ENCODE measurements at regions not wholly inside any gene's neighbourhood (a gene's known extent, or its start where the extent isn't known, plus 50 kb on each side); places are given as distances from the start of the nearest gene placed in this dataset.

- no peak for TF ChIP-seq ESRRG (CRISPR knock-in tag; IDR thresholded peaks at IDR 0.05)
- no peak for TF ChIP-seq TSHZ2 (CRISPR knock-in tag; IDR thresholded peaks at IDR 0.05)
- TF ChIP-seq, protein P1, sequence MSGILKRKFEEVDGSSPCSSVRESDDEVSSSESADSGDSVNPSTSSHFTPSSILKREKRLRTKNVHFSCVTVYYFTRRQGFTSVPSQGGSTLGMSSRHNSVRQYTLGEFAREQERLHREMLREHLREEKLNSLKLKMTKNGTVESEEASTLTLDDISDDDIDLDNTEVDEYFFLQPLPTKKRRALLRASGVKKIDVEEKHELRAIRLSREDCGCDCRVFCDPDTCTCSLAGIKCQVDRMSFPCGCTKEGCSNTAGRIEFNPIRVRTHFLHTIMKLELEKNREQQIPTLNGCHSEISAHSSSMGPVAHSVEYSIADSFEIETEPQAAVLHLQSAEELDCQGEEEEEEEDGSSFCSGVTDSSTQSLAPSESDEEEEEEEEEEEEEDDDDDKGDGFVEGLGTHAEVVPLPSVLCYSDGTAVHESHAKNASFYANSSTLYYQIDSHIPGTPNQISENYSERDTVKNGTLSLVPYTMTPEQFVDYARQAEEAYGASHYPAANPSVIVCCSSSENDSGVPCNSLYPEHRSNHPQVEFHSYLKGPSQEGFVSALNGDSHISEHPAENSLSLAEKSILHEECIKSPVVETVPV (CRISPR knock-in tag; IDR thresholded peaks at IDR 0.05): no peak
- 0 out of 2 replicates have a peak, but pooled peaks have one; percentile 21 for TF ChIP-seq ISL1 (CRISPR knock-in tag; IDR thresholded peaks at IDR 0.05)
- TF ChIP-seq ZC3H10 (CRISPR knock-in tag; IDR thresholded peaks at IDR 0.05): peak; percentile 48; the same call in 1 of the 2 replicates
- ATAC-seq: peak; percentile 93
Observed at GRCh38 chr4:117527601-117528000, 442.2 kb upstream of the TRAM1L1 start.

GRCh38 chr4:117529401-117529800, 444.0 kb upstream of the TRAM1L1 start:
- no peak for ATAC-seq
- TF ChIP-seq ZNF70 (CRISPR knock-in tag; IDR thresholded peaks at IDR 0.05) (no peak), ARNTL (CRISPR knock-in tag; IDR thresholded peaks at IDR 0.05; ENCODE audit: borderline replicate concordance, low read depth) (no peak), SNAI2 (CRISPR knock-in tag; IDR thresholded peaks at IDR 0.05) (no peak), ZC3H10 (CRISPR knock-in tag; IDR thresholded peaks at IDR 0.05) (no peak), RARB (CRISPR knock-in tag; IDR thresholded peaks at IDR 0.05) (no peak), ZNF565 (CRISPR knock-in tag; conservative IDR thresholded peaks at IDR 0.05; ENCODE audit: low read depth) (no peak), CSDC2 (CRISPR knock-in tag; IDR thresholded peaks at IDR 0.05) (no peak), BACH2 (CRISPR knock-in tag; IDR thresholded peaks at IDR 0.05; ENCODE audit: borderline replicate concordance) (no peak), ZFP30 (CRISPR knock-in tag; IDR thresholded peaks at IDR 0.05) (no peak), TCF4 (CRISPR knock-in tag; IDR thresholded peaks at IDR 0.05; ENCODE audit: borderline replicate concordance) (no peak), TOX (CRISPR knock-in tag; IDR thresholded peaks at IDR 0.05; ENCODE audit: borderline replicate concordance) (no peak), ISL1 (CRISPR knock-in tag; IDR thresholded peaks at IDR 0.05) (no peak), ZNF8 (CRISPR knock-in tag; IDR thresholded peaks at IDR 0.05) (no peak), OSR1 (CRISPR knock-in tag; IDR thresholded peaks at IDR 0.05) (no peak), ESRRG (CRISPR knock-in tag; IDR thresholded peaks at IDR 0.05) (no peak), GLIS3 (CRISPR knock-in tag; IDR thresholded peaks at IDR 0.05) (no peak), TSHZ2 (CRISPR knock-in tag; IDR thresholded peaks at IDR 0.05) (no peak)
- TF ChIP-seq, protein P2, sequence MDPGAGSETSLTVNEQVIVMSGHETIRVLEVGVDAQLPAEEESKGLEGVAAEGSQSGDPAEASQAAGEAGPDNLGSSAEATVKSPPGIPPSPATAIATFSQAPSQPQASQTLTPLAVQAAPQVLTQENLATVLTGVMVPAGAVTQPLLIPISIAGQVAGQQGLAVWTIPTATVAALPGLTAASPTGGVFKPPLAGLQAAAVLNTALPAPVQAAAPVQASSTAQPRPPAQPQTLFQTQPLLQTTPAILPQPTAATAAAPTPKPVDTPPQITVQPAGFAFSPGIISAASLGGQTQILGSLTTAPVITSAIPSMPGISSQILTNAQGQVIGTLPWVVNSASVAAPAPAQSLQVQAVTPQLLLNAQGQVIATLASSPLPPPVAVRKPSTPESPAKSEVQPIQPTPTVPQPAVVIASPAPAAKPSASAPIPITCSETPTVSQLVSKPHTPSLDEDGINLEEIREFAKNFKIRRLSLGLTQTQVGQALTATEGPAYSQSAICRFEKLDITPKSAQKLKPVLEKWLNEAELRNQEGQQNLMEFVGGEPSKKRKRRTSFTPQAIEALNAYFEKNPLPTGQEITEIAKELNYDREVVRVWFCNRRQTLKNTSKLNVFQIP (CRISPR knock-in tag; IDR thresholded peaks at IDR 0.05; ENCODE audit: borderline replicate concordance, low read depth): no peak
- TF ChIP-seq, protein P1 (CRISPR knock-in tag; IDR thresholded peaks at IDR 0.05): no peak

GRCh38 chr4:117533501-117533900, 448.1 kb upstream of the TRAM1L1 start:
- no peak for ATAC-seq
- TF ChIP-seq BACH2 (CRISPR knock-in tag; IDR thresholded peaks at IDR 0.05; ENCODE audit: borderline replicate concordance) (no peak), CREB5 (CRISPR knock-in tag; IDR thresholded peaks at IDR 0.05; ENCODE audit: low read depth) (no peak), ZNF8 (CRISPR knock-in tag; IDR thresholded peaks at IDR 0.05) (no peak), TSHZ2 (CRISPR knock-in tag; IDR thresholded peaks at IDR 0.05) (no peak), TOX (CRISPR knock-in tag; IDR thresholded peaks at IDR 0.05; ENCODE audit: borderline replicate concordance) (no peak), ZFP3 (CRISPR knock-in tag; IDR thresholded peaks at IDR 0.05) (no peak), PPARA (CRISPR knock-in tag; IDR thresholded peaks at IDR 0.05; ENCODE audit: borderline replicate concordance) (no peak), CSDC2 (CRISPR knock-in tag; IDR thresholded peaks at IDR 0.05) (no peak), ESRRG (CRISPR knock-in tag; IDR thresholded peaks at IDR 0.05) (no peak), ZNF565 (CRISPR knock-in tag; conservative IDR thresholded peaks at IDR 0.05; ENCODE audit: low read depth) (no peak)
